Gastrocnemius medialis (tissue), 4 donors: ENCODE measurements at regions not wholly inside any gene's neighbourhood (a gene's known extent, or its start where the extent isn't known, plus 50 kb on each side); places are given as distances from the start of the nearest gene placed in this dataset.
"Not testable (repeated sequence)": the region's sequence is repeated elsewhere in the genome, so short reads cannot be mapped to it uniquely, and the experiment has no call there.

Source experiments
- ATAC-seq, 2 donors: fragments of 150-250 bp; one replicate each; pipeline ENCODE4 v1.9.1; 2016
- DNase-seq, 2 donors: peaks; one replicate each; pipeline ENCODE4 v3.0.0-alpha.2; 2019
- H3K27ac ChIP-seq, 4 donors: fragments of 200-600 bp; sonication (generic); 1 replicate in 1 of 4; 2 replicates in 3 of 4; pipeline ENCODE4 v1.5.1; 2016 to 2018; ENCODE audit warnings: mild to moderate bottlenecking in 2 of 4, moderate library complexity in 1 of 4
- H3K27me3 ChIP-seq, 3 donors: fragments of 200-600 bp; sonication (generic) in 2 of 3; 1 replicate in 1 of 3; 2 replicates in 2 of 3; pipeline versions ENCODE4 v1.5.1 to v1.6.0; 2016 to 2019; ENCODE audit warnings: mild to moderate bottlenecking in 1 of 3, moderate library complexity in 1 of 3
- H3K36me3 ChIP-seq, 2 donors: fragments of 200-600 bp; sonication (generic) in 1 of 2; one replicate each; pipeline ENCODE4 v1.5.1; 2017 to 2018
- H3K4me1 ChIP-seq, 2 donors: fragments of 200-600 bp; sonication (generic) in 1 of 2; one replicate each; pipeline ENCODE4 v1.5.1; 2016 to 2017; ENCODE audit warnings: mild to moderate bottlenecking in 2 of 2
- H3K4me3 ChIP-seq, 4 donors: fragments of 200-600 bp; sonication (generic) in 3 of 4; 1 replicate in 1 of 4; 2 replicates in 3 of 4; pipeline ENCODE4 v1.5.1; 2016 to 2019; ENCODE audit warnings: mild to moderate bottlenecking in 2 of 4
- H3K9me3 ChIP-seq, 3 donors: fragments of 200-600 bp; sonication (generic) in 2 of 3; 1 replicate in 1 of 3; 2 replicates in 2 of 3; pipeline ENCODE4 v1.5.1; 2016 to 2019
- CTCF ChIP-seq, 5 experiments: fragments of 450-650 bp in 3 of 5; fragments of 200-600 bp in 2 of 5; sonication (generic) in 2 of 5; IDR thresholded peaks in 4 of 5; conservative IDR thresholded peaks in 1 of 5; 1 replicate in 4 of 5; 2 replicates in 1 of 5; pipeline ENCODE4 v1.5.1; 2016 to 2019; ENCODE audit warnings: antibody characterized with exemption in 5 of 5, mild to moderate bottlenecking in 3 of 5, moderate library complexity in 3 of 5
- POLR2A ChIP-seq, 2 donors: fragments of 450-650 bp; IDR thresholded peaks; one replicate each; pipeline ENCODE4 v1.6.1; 2017; ENCODE audit warnings: antibody characterized with exemption in 2 of 2, mild to moderate bottlenecking in 2 of 2, moderate library complexity in 2 of 2
- in situ Hi-C, 4 donors: fragments of 200-750 bp; cut with MboI; loops; one replicate each; pipeline versions ENCODE4 v1.15.0 to v1.8.0; 2017; ENCODE audit warnings: low sequenced_read_pairs in 4 of 4
- intact Hi-C: fragments of 100-400 bp; cut with DNase I; formaldehyde crosslinking; loops from one replicate; pipeline ENCODE4 v1.15.1; 2023; ENCODE audit warnings: low total_unique reads

GRCh38 chr4:118410138-118410537, 57.3 kb upstream of the PRSS12 start:
- Histone ChIP-seq H3K27me3 (no peaks in the 10 kb centered on the region), H3K4me3 (no peak overlapping the region), H3K9me3 (no peaks in the 10 kb centered on the region), H3K36me3 (no peaks in the 10 kb centered on the region), H3K4me1 (no peaks in the 10 kb centered on the region), H3K27ac (no peak overlapping the region)
- DNase-seq (no peak), ATAC-seq (no peak)
- intact Hi-C loops, result no loop called here
- no peak for TF ChIP-seq POLR2A (IDR thresholded peaks at IDR 0.05)
- in situ Hi-C loops, result no loop called here

- Histone ChIP-seq H3K4me1 (no peaks in the 10 kb centered on the region), H3K9me3 (no peaks in the 10 kb centered on the region), H3K27me3 (no peaks in the 10 kb centered on the region), H3K4me3 (no peak overlapping the region), H3K27ac (no peak overlapping the region), H3K36me3 (no peaks in the 10 kb centered on the region)
- ATAC-seq, result no peak
- DNase-seq, result no peak
- intact Hi-C loops (no loop called here), in situ Hi-C loops (no loop called here)
- no peak for TF ChIP-seq POLR2A (IDR thresholded peaks at IDR 0.05)
- TF ChIP-seq CTCF (IDR thresholded peaks at IDR 0.05 in 4 of 5, conservative IDR thresholded peaks at IDR 0.05 in 1 of 5), result no peak
Observed at GRCh38 chr4:118417325-118417724, 64.5 kb upstream of the PRSS12 start.

GRCh38 chr4:118417800-118418199, 65.0 kb upstream of the PRSS12 start:
- in situ Hi-C loops, H3K36me3 ChIP-seq, DNase-seq, H3K9me3 ChIP-seq, H3K27me3 ChIP-seq, H3K27ac ChIP-seq, H3K4me1 ChIP-seq, H3K4me3 ChIP-seq, ATAC-seq, intact Hi-C loops: not testable (repeated sequence)

GRCh38 chr4:118418396-118418795, 65.6 kb upstream of the PRSS12 start:
- H3K27ac ChIP-seq, H3K27me3 ChIP-seq, in situ Hi-C loops, H3K36me3 ChIP-seq, H3K9me3 ChIP-seq, intact Hi-C loops, DNase-seq, H3K4me1 ChIP-seq, H3K4me3 ChIP-seq, ATAC-seq: not testable (repeated sequence)

- intact Hi-C loops, ATAC-seq, H3K27me3 ChIP-seq: not testable (repeated sequence)
Observed at GRCh38 chr4:118419626-118420025, 66.8 kb upstream of the PRSS12 start.

GRCh38 chr4:118424062-118424461, 71.3 kb upstream of the PRSS12 start:
- H3K36me3 ChIP-seq, intact Hi-C loops, ATAC-seq, DNase-seq, H3K4me1 ChIP-seq, H3K9me3 ChIP-seq, H3K4me3 ChIP-seq, H3K27ac ChIP-seq, H3K27me3 ChIP-seq, in situ Hi-C loops: not testable (repeated sequence)
- peak in 2 of 5 experiments; percentile 11 to 23 for TF ChIP-seq CTCF (IDR thresholded peaks at IDR 0.05 in 4 of 5, conservative IDR thresholded peaks at IDR 0.05 in 1 of 5)

More at GRCh38 chr4:118419626-118420025, 66.8 kb upstream of the PRSS12 start:
- H3K9me3 ChIP-seq, H3K27ac ChIP-seq, H3K4me3 ChIP-seq, in situ Hi-C loops, H3K36me3 ChIP-seq, H3K4me1 ChIP-seq, DNase-seq: not testable (repeated sequence)

GRCh38 chr4:118428881-118429280, 76.1 kb upstream of the PRSS12 start:
- ATAC-seq, H3K36me3 ChIP-seq, H3K9me3 ChIP-seq, intact Hi-C loops, in situ Hi-C loops, H3K27me3 ChIP-seq, H3K4me3 ChIP-seq, H3K4me1 ChIP-seq, DNase-seq, H3K27ac ChIP-seq: not testable (repeated sequence)

GRCh38 chr4:118432359-118432758, 79.6 kb upstream of the PRSS12 start:
- DNase-seq, H3K36me3 ChIP-seq, intact Hi-C loops, H3K4me3 ChIP-seq, H3K9me3 ChIP-seq, in situ Hi-C loops, H3K27me3 ChIP-seq, H3K4me1 ChIP-seq, ATAC-seq, H3K27ac ChIP-seq: not testable (repeated sequence)

- in situ Hi-C loops, H3K4me3 ChIP-seq, H3K36me3 ChIP-seq, H3K9me3 ChIP-seq, intact Hi-C loops, ATAC-seq, H3K27ac ChIP-seq, H3K27me3 ChIP-seq, H3K4me1 ChIP-seq: not testable (repeated sequence)
- peak in 1 of 2 donors; percentile 11 for DNase-seq
Observed at GRCh38 chr4:118433612-118434375, 81.0 kb upstream of the PRSS12 start.

- H3K27me3 ChIP-seq, H3K36me3 ChIP-seq, H3K4me1 ChIP-seq, intact Hi-C loops, in situ Hi-C loops, ATAC-seq, H3K27ac ChIP-seq, H3K4me3 ChIP-seq, DNase-seq, H3K9me3 ChIP-seq: not testable (repeated sequence)
Observed at GRCh38 chr4:118435415-118435814, 82.6 kb upstream of the PRSS12 start.
